Heart right ventricle (tissue), 16 donors: ENCODE measurements at regions not wholly inside any gene's neighbourhood (a gene's known extent, or its start where the extent isn't known, plus 50 kb on each side); places are given as distances from the start of the nearest gene placed in this dataset.
"Not testable (repeated sequence)": the region's sequence is repeated elsewhere in the genome, so short reads cannot be mapped to it uniquely, and the experiment has no call there.

Source experiments
- ATAC-seq, 8 donors: fragments of 200-7000 bp; cut with Tn5 transposase; one replicate each; pipeline ENCODE4 v1.9.1; 2020; ENCODE audit warnings: mild to moderate bottlenecking in 8 of 8, moderate library complexity in 8 of 8, moderate number of reproducible peaks in 1 of 8
- DNase-seq, 2 donors: peaks; one replicate each; pipeline ENCODE4 v3.0.0-alpha.2; 2020
- H3K27ac ChIP-seq, 10 donors: fragments of 200-600 bp; sonication (generic) in 2 of 10; one replicate each; pipeline versions ENCODE4 v1.5.0 to v1.8.0; 2020 to 2022; ENCODE audit warnings: mild to moderate bottlenecking in 3 of 10
- H3K27me3 ChIP-seq, 7 donors: fragments of 200-600 bp; one replicate each; pipeline ENCODE4 v1.8.0; 2021 to 2022; ENCODE audit warnings: mild to moderate bottlenecking in 2 of 7
- H3K36me3 ChIP-seq, 9 donors: fragments of 200-600 bp; sonication (generic) in 1 of 9; one replicate each; pipeline versions ENCODE4 v1.5.0 to v1.8.0; 2020 to 2022; ENCODE audit warnings: mild to moderate bottlenecking in 2 of 9
- H3K4me1 ChIP-seq, 9 donors: fragments of 200-600 bp; sonication (generic) in 1 of 9; one replicate each; pipeline versions ENCODE4 v1.5.0 to v1.8.0; 2020 to 2022; ENCODE audit warnings: mild to moderate bottlenecking in 4 of 9
- H3K4me3 ChIP-seq, 10 donors: fragments of 200-600 bp; sonication (generic) in 2 of 10; one replicate each; pipeline versions ENCODE4 v1.5.0 to v1.8.0; 2020 to 2022; ENCODE audit warnings: mild to moderate bottlenecking in 7 of 10, moderate library complexity in 2 of 10
- H3K9me3 ChIP-seq, 11 donors: fragments of 200-600 bp in 10 of 11; sonication (generic) in 2 of 11; one replicate each; pipeline versions ENCODE4 v1.5.0 to v1.8.0; 2013 to 2022; ENCODE audit warnings: mild to moderate bottlenecking in 2 of 11, control low read depth in 1 of 11, moderate library complexity in 1 of 11
- CTCF ChIP-seq, 9 donors: fragments of 200-600 bp; sonication (generic) in 2 of 9; IDR thresholded peaks; one replicate each; pipeline versions ENCODE4 v1.5.0 to v1.8.0; 2021 to 2022; ENCODE audit warnings: antibody characterized with exemption in 9 of 9, mild to moderate bottlenecking in 5 of 9, moderate library complexity in 1 of 9
- WGBS, 2 donors: extraction: QIAGEN DNeasy Blood & Tissue Kit; methylation state at CpG; one replicate each; pipeline ENCODE4 v1.1.7; 2013; ENCODE audit warnings: inconsistent platforms in 1 of 2; 5-methylcytosine and 5-hydroxymethylcytosine counted together
- intact Hi-C, 10 donors: fragments of 100-400 bp; cut with DNase I; formaldehyde crosslinking; loops; one replicate each; pipeline versions ENCODE4 v1.11.1 to v1.14.2; 2022
- donor health status: Arrhythmogenic right ventricular cardiomyopathy.
- donor health status: ischemic (EF 13 %, LVEDD 7.1; RV severe dilation, severe dysfunction).
- donor health status: healthy with polysubstance abuse.
- donor health status: DM: no; HTN: yes; CAD: no.
- donor health status: DM: no; HTN: no; CAD: no.
- donor health status: ischemic (EF 25% LVEDD 6.9; RV normal size, moderate dysfunction).
- donor health status: ischemic (EF 25% LVEDD 5.7; RV mildly dilated, moderate dysfunction).
- donor health status: healthy.
- donor health status: DM: yes; HTN: yes; CAD: no.
- donor health status: Ischemic cardiomyopathy.
- donor health status: ischemic (EF 35%, LVEDD 5.7; RV mildly dilated, moderate dysfunction).
- donor health status: nonischemic (EF 11% LVEDD 7.7; RV severe dilation, severe dysfunction).
- donor health status: DM: yes; HTN: yes; CAD: no.
- donor health status: PGD.
- donor health status: ischemic (EF 29% LVEDD 5.4; RV normal size, mild dysfunction).
- donor health status: nonischemic (EF 23%, LVEDD 6.1; RV moderate dilation, normal function).

DNA sequence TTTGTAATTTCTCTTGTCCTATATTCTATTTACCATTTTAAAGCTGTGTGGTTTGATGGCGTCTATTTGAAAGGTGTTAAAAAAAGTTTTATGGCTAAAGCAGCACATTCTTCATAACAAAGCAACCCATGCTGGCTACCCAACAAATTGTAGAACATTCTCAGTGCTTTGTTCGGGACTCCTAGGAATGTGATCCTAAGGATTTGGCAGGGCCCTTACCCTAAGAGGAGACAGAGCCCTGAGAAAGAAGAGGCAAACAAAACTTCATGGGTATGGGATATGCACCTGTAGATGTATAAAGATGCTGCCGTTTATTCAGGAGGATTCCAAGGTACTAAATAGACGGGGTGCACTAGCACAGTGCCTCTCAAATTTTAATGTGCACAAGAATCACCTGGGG lies 370.8 kb upstream of the DIPK2B start:
- H3K27me3 ChIP-seq: peaks cover 0 to 11% (median 0%) of the 10 kb centered on the region in 7 donors
- WGBS, 2 donors: 68 to 74% methylated on average over 4 of the region's 4 CpGs
- intact Hi-C loops: no loop called here
- DNase-seq: no peak
- H3K27ac ChIP-seq: no peak overlapping the region
- no peak for ATAC-seq
- H3K4me3 ChIP-seq: no peak overlapping the region
- H3K9me3 ChIP-seq: no peaks in the 10 kb centered on the region
- TF ChIP-seq CTCF (IDR thresholded peaks at IDR 0.05): no peak
- no peaks in the 10 kb centered on the region for H3K4me1 ChIP-seq
- no peaks in the 10 kb centered on the region for H3K36me3 ChIP-seq

DNA sequence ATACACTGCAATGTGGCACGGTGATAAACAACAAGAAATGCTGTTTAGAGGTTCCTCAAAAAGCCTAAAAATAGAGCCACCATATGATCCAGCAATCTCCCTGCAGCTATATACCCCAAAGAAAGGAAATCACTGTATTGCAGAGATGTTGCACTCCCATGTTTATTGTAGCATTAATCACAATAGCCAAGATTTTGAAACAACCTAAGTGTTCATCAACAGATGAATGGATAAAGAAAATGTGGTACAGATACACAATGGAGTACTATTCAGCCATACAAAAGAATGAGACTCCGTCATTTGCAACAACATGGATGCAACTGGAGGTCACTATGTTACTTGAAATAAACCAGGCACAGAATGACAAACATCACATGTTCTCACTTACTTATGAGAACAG lies 365.8 kb upstream of the DIPK2B start:
- H3K4me1 ChIP-seq: no peaks in the 10 kb centered on the region
- peaks cover 0 to 31% (median 0%) of the 10 kb centered on the region in 7 donors for H3K27me3 ChIP-seq
- H3K4me3 ChIP-seq: no peak overlapping the region
- 83 to 88% methylated on average over 2 of the region's 2 CpGs for WGBS, 2 donors
- no peaks in the 10 kb centered on the region for H3K36me3 ChIP-seq
- H3K27ac ChIP-seq: no peak overlapping the region
- H3K9me3 ChIP-seq: no peaks in the 10 kb centered on the region
- intact Hi-C loops: no loop called here
- no peak for DNase-seq
- no peak for TF ChIP-seq CTCF (IDR thresholded peaks at IDR 0.05)
- no peak for ATAC-seq

- no peaks in the 10 kb centered on the region for H3K36me3 ChIP-seq
- WGBS, 2 donors: 24 to 78% methylated on average over 2 of the region's 2 CpGs
- H3K4me1 ChIP-seq: no peaks in the 10 kb centered on the region
- peak in 1 of 9 donors; percentile 13 for TF ChIP-seq CTCF (IDR thresholded peaks at IDR 0.05)
- ATAC-seq (no peak), DNase-seq (no peak)
- H3K27me3 ChIP-seq: peaks cover 0 to 68% (median 0%) of the 10 kb centered on the region in 7 donors
- no peaks in the 10 kb centered on the region for H3K9me3 ChIP-seq
- intact Hi-C loops: no loop called here
- no peak overlapping the region for H3K27ac ChIP-seq
- H3K4me3 ChIP-seq: no peak overlapping the region
Observed at GRCh38 chrX:45557387-45557786, 356.7 kb upstream of the DIPK2B start.

DNA sequence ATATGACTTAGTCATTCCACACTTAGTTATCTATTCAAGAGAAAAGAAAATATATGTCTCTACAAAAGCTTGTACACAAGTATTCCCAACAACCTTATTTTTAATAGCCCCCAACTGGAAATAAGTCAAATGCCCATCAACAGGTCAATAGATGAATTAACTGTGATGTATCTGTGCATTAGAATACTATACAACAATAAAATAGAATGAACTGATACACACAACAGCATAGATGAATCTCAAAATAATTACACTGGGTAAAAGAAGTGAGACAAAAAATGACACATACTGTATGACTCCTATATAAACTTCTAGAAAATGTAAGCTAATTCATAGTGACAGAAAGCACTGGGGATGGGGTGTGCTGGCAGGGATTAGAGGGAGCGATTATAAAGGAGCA lies 354.1 kb upstream of the DIPK2B start:
- no peaks in the 10 kb centered on the region for H3K9me3 ChIP-seq
- no peak for TF ChIP-seq CTCF (IDR thresholded peaks at IDR 0.05)
- H3K4me3 ChIP-seq: no peak overlapping the region
- peaks cover 0 to 50% (median 0%) of the 10 kb centered on the region in 7 donors for H3K27me3 ChIP-seq
- no peaks in the 10 kb centered on the region for H3K4me1 ChIP-seq
- H3K36me3 ChIP-seq: no peaks in the 10 kb centered on the region
- no peak for DNase-seq
- no peak overlapping the region for H3K27ac ChIP-seq
- intact Hi-C loops: no loop called here
- WGBS, 2 donors: 94 to 95% methylated on average over 1 of the region's 1 CpG
- no peak for ATAC-seq

DNA sequence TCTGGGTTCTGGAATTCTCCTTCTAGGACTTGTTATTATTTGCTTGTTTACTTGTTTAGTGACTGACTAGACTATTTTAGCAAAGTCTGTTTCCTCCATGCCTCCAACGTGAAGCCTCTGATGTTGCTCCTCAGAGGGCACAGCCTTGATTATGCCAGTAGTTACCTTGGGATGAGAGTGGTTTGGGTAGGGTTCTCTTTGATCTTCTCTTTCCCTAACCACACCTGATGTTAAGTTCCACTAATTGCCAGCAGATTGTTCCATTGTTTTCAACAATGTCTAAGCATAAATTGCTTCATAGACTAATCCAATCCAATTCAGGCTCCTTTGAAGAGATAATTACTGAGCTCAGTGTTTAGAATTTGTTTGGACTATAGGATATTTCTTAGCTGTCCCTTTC lies 352.7 kb upstream of the DIPK2B start:
- 52 to 76% methylated on average over 1 of the region's 1 CpG for WGBS, 2 donors
- Histone ChIP-seq H3K9me3 (no peaks in the 10 kb centered on the region), H3K4me3 (no peak overlapping the region), H3K4me1 (no peaks in the 10 kb centered on the region), H3K27ac (no peak overlapping the region), H3K27me3 (peaks cover 0 to 50% (median 0%) of the 10 kb centered on the region in 7 donors), H3K36me3 (no peaks in the 10 kb centered on the region)
- DNase-seq (no peak), ATAC-seq (no peak)
- intact Hi-C loops: no loop called here
- TF ChIP-seq CTCF (IDR thresholded peaks at IDR 0.05): no peak

- peaks cover 0 to 24% (median 6%) of the 10 kb centered on the region in 11 donors for H3K9me3 ChIP-seq
- ATAC-seq, intact Hi-C loops: not testable (repeated sequence)
Observed at GRCh38 chrX:45546697-45547096, 346.0 kb upstream of the DIPK2B start.

More at GRCh38 chrX:45546697-45547096, 346.0 kb upstream of the DIPK2B start:
- not testable (repeated sequence) for H3K27ac ChIP-seq, H3K36me3 ChIP-seq, H3K27me3 ChIP-seq, H3K4me3 ChIP-seq, H3K4me1 ChIP-seq, DNase-seq
